ENCODE measurements at regions not wholly inside any gene's neighbourhood (a gene's known extent, or its start where the extent isn't known, plus 50 kb on each side); places are given as distances from the start of the nearest gene placed in this dataset.
"Not testable (repeated sequence)": the region's sequence is repeated elsewhere in the genome, so short reads cannot be mapped to it uniquely, and the experiment has no call there.

- no peaks in the 10 kb centered on the region for H3K9me1 ChIP-seq (ENCODE audit: control insufficient read depth, extremely low read depth, insufficient read depth, low read length)
- H3K36me3 ChIP-seq (ENCODE audit: control insufficient read depth in 2 of 2, extremely low read depth in 1 of 2, insufficient read depth in 2 of 2, low read length in 2 of 2), result no peaks in the 10 kb centered on the region
- DNase-seq (ENCODE audit: low read depth, low spot score) (no peak), FAIRE-seq (no peak)
- no peak overlapping the region for H3K9ac ChIP-seq (ENCODE audit: control insufficient read depth, extremely low read depth, insufficient read depth, low read length)
- H3K27ac ChIP-seq (ENCODE audit: control insufficient read depth, insufficient read depth, low read length), result no peak overlapping the region
- no peaks in the 10 kb centered on the region for H4K20me1 ChIP-seq (ENCODE audit: control insufficient read depth, extremely low read depth, insufficient read depth, low read length)
- dilution Hi-C loops (cut with MboI; ENCODE audit: extremely low pct_ligation_motif_present, low sequenced_read_pairs), result no loop called here
- no peak overlapping the region for H2AFZ ChIP-seq (ENCODE audit: control insufficient read depth, low read length)
- no peak for TF ChIP-seq CTCF (optimal IDR thresholded peaks at IDR 0.05 in 1 of 3, IDR thresholded peaks at IDR 0.05 in 1 of 3, conservative IDR thresholded peaks at IDR 0.05 in 1 of 3; ENCODE audit: extremely low read depth in 1 of 3, insufficient read depth in 2 of 3, low read length in 3 of 3)
- no peak for TF ChIP-seq EZH2 (IDR thresholded peaks at IDR 0.05; ENCODE audit: low read length)
- H3K4me3 ChIP-seq (ENCODE audit: control insufficient read depth in 2 of 3, extremely low read depth in 1 of 3, insufficient read depth in 2 of 3, low read depth in 1 of 3, low read length in 3 of 3), result no peak overlapping the region
- H3K27me3 ChIP-seq (ENCODE audit: control insufficient read depth, extremely low read depth, insufficient read depth, low read length), result peaks cover 3% of the 10 kb centered on the region
- no peaks in the 10 kb centered on the region for H3K9me3 ChIP-seq (ENCODE audit: control insufficient read depth, low read depth, low read length)
- no peaks in the 10 kb centered on the region for H3K79me2 ChIP-seq (ENCODE audit: control insufficient read depth, insufficient read depth, low read length)
- H3K4me2 ChIP-seq (ENCODE audit: control insufficient read depth, extremely low read depth, insufficient read depth, low read depth, low read length), result no peak overlapping the region
- H3K4me1 ChIP-seq (ENCODE audit: control insufficient read depth, extremely low read depth, insufficient read depth, low read length), result no peaks in the 10 kb centered on the region
These were observed 558.8 kb upstream of the CHAC2 start for GRCh38 chr2:53208815-53209214.

GRCh38 chr2:53206226-53206625 is 561.4 kb upstream of the CHAC2 start:
- H3K79me2 ChIP-seq (ENCODE audit: control insufficient read depth, insufficient read depth, low read length); H3K4me3 ChIP-seq (ENCODE audit: control insufficient read depth in 2 of 3, extremely low read depth in 1 of 3, insufficient read depth in 2 of 3, low read depth in 1 of 3, low read length in 3 of 3); H3K9me3 ChIP-seq (ENCODE audit: control insufficient read depth, low read depth, low read length); H3K4me1 ChIP-seq (ENCODE audit: control insufficient read depth, extremely low read depth, insufficient read depth, low read length); H3K27me3 ChIP-seq (ENCODE audit: control insufficient read depth, extremely low read depth, insufficient read depth, low read length); dilution Hi-C loops (cut with MboI; ENCODE audit: extremely low pct_ligation_motif_present, low sequenced_read_pairs); H2AFZ ChIP-seq (ENCODE audit: control insufficient read depth, low read length); DNase-seq (ENCODE audit: low read depth, low spot score); H3K4me2 ChIP-seq (ENCODE audit: control insufficient read depth, extremely low read depth, insufficient read depth, low read depth, low read length); H3K9ac ChIP-seq (ENCODE audit: control insufficient read depth, extremely low read depth, insufficient read depth, low read length); H4K20me1 ChIP-seq (ENCODE audit: control insufficient read depth, extremely low read depth, insufficient read depth, low read length); H3K9me1 ChIP-seq (ENCODE audit: control insufficient read depth, extremely low read depth, insufficient read depth, low read length); FAIRE-seq; H3K27ac ChIP-seq (ENCODE audit: control insufficient read depth, insufficient read depth, low read length); H3K36me3 ChIP-seq (ENCODE audit: control insufficient read depth in 2 of 2, extremely low read depth in 1 of 2, insufficient read depth in 2 of 2, low read length in 2 of 2): not testable (repeated sequence)

GRCh38 chr2:53202063-53202462 is 565.5 kb upstream of the CHAC2 start:
- Histone ChIP-seq H4K20me1 (ENCODE audit: control insufficient read depth, extremely low read depth, insufficient read depth, low read length) (no peaks in the 10 kb centered on the region), H3K4me2 (ENCODE audit: control insufficient read depth, extremely low read depth, insufficient read depth, low read depth, low read length) (peak overlapping the region; percentile 17), H3K27ac (ENCODE audit: control insufficient read depth, insufficient read depth, low read length) (no peak overlapping the region), H2AFZ (ENCODE audit: control insufficient read depth, low read length) (no peak overlapping the region), H3K79me2 (ENCODE audit: control insufficient read depth, insufficient read depth, low read length) (no peaks in the 10 kb centered on the region), H3K4me3 (ENCODE audit: control insufficient read depth in 2 of 3, extremely low read depth in 1 of 3, insufficient read depth in 2 of 3, low read depth in 1 of 3, low read length in 3 of 3) (no peak overlapping the region), H3K9me3 (ENCODE audit: control insufficient read depth, low read depth, low read length) (no peaks in the 10 kb centered on the region), H3K27me3 (ENCODE audit: control insufficient read depth, extremely low read depth, insufficient read depth, low read length) (no peaks in the 10 kb centered on the region), H3K36me3 (ENCODE audit: control insufficient read depth in 2 of 2, extremely low read depth in 1 of 2, insufficient read depth in 2 of 2, low read length in 2 of 2) (no peaks in the 10 kb centered on the region), H3K9ac (ENCODE audit: control insufficient read depth, extremely low read depth, insufficient read depth, low read length) (no peak overlapping the region), H3K4me1 (ENCODE audit: control insufficient read depth, extremely low read depth, insufficient read depth, low read length) (peaks cover 4% of the 10 kb centered on the region), H3K9me1 (ENCODE audit: control insufficient read depth, extremely low read depth, insufficient read depth, low read length) (no peaks in the 10 kb centered on the region)
- FAIRE-seq, result peak; percentile 99
- dilution Hi-C loops (cut with MboI; ENCODE audit: extremely low pct_ligation_motif_present, low sequenced_read_pairs), result no loop called here
- TF ChIP-seq EZH2 (IDR thresholded peaks at IDR 0.05; ENCODE audit: low read length), result no peak
- TF ChIP-seq CTCF (optimal IDR thresholded peaks at IDR 0.05 in 1 of 3, IDR thresholded peaks at IDR 0.05 in 1 of 3, conservative IDR thresholded peaks at IDR 0.05 in 1 of 3; ENCODE audit: extremely low read depth in 1 of 3, insufficient read depth in 2 of 3, low read length in 3 of 3), result peak; percentile 27 to 58 (median 41)
- peak; percentile 19 for DNase-seq (ENCODE audit: low read depth, low spot score)
